GM21526 (cell line): ENCODE measurements at regions not wholly inside any gene's neighbourhood (a gene's known extent, or its start where the extent isn't known, plus 50 kb on each side); places are given as distances from the start of the nearest gene placed in this dataset.

Experiments used
- ATAC-seq: cut with Tn5 transposase; IDR thresholded peaks from one replicate; pipeline ENCODE4 v1.9.1; 2021; ENCODE audit warnings: moderate library complexity; ENCODE audit not compliant: unreplicated experiment, low FRiP score

GRCh38 chr12:43057566-43057965 is 468.0 kb upstream of the PRICKLE1 start:
- ATAC-seq, result no peak

GRCh38 chr12:43054085-43054484 is 464.5 kb upstream of the PRICKLE1 start:
- no peak for ATAC-seq

- no peak for ATAC-seq
Observed at GRCh38 chr12:43052441-43052840, 462.9 kb upstream of the PRICKLE1 start.

GRCh38 chr12:43044241-43044640 is 454.7 kb upstream of the PRICKLE1 start:
- no peak for ATAC-seq

GRCh38 chr12:43038991-43039390 is 449.4 kb upstream of the PRICKLE1 start:
- no peak for ATAC-seq

- no peak for ATAC-seq
Observed at GRCh38 chr12:43029971-43030370, 440.4 kb upstream of the PRICKLE1 start.

DNA sequence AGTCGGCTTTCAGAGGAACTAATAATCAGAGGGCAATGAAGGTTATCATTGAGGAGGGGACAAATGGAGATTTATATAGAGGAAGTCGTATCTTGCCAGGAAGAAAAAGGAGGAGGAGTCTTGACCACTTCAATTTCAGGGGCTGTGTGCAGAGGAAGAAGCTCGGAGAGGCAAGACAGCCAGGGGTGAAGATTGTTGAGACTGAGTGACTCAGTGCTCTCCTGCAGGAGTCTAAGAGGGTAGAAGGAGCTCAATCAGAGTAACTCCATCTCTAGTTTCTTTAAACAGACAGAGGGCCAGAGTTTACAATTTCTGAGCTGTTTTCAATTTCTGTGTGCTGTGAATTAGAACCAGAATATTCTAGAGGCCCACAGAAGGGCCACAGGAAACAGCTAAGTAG is 439.3 kb upstream of the PRICKLE1 start:
- ATAC-seq, result no peak

GRCh38 chr12:43022838-43023237 is 433.3 kb upstream of the PRICKLE1 start:
- ATAC-seq, result no peak

DNA sequence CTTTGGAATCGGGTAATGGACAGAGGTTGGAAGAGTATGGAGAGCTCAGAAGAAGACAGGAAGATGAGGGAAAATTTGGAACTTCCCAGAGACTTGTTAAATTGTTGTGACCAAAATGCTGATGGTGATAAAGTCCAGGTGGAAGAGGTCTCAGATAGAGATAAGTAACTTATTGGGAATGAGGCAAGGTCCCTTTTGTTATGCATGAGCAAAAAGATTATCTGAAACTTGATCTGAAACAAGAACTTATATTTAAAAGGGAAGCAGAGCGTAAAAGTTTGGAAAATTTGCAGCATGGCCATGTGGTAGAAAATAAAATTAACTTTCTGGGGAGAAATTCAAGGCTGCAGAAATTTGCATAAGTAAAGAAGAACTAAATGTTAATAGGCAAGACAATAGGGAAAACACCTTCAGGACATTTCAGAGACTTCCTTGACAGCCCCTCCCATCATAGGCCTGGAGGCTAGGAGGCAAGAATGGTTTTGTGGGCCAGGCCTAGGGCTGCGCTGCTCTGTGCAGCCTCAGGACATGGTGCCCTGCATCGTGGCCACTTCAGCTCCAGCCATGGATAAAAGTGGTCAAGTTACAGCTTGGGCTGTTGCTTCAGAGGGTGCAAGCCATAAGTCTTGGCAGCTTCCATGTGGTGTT is 425.7 kb upstream of the PRICKLE1 start:
- no peak for ATAC-seq

DNA sequence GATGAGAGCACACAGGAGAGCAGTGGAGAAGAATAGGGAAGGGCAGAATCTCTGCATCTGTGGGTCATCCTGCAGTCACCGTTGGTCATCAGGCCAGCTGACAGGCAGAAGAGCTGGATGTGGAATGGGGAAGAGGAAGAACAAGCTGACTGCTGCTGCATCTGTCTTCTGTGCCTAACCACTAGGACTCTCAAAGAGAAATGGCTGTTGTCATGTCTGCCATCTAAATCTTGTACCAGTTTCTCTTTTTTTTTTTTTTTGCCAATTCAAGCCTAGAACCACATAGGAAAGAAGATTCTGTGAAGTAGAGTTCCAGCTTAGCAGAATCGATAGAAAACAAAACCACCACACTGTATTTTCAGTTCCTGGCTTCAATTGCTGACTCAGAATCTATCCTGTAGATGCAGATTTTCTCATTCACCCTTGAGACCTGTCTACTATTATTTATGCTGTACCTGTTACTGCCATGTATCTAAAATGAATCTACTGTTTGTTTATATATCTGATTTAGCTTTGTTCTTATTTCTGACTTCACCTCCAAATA is 421.9 kb upstream of the PRICKLE1 start:
- peak; percentile 91 for ATAC-seq

DNA sequence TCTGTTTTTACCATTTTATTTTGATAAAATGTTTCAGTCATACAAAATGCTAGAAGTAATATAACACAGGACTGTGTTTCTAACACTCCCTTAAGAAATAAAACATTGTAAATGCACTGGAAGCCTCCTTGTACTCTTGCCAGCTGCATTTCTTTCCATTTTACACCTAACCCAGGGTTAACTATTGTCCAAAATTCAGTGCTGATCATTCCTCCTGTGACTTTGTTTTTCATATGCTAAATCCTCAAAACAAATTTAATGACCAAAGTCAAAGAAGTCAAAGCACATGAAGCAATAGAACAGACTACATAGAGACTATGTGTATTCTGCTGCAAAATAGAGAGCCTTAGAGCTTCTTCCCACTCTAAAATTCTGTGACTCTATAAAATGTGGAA is 420.3 kb upstream of the PRICKLE1 start:
- no peak for ATAC-seq

DNA sequence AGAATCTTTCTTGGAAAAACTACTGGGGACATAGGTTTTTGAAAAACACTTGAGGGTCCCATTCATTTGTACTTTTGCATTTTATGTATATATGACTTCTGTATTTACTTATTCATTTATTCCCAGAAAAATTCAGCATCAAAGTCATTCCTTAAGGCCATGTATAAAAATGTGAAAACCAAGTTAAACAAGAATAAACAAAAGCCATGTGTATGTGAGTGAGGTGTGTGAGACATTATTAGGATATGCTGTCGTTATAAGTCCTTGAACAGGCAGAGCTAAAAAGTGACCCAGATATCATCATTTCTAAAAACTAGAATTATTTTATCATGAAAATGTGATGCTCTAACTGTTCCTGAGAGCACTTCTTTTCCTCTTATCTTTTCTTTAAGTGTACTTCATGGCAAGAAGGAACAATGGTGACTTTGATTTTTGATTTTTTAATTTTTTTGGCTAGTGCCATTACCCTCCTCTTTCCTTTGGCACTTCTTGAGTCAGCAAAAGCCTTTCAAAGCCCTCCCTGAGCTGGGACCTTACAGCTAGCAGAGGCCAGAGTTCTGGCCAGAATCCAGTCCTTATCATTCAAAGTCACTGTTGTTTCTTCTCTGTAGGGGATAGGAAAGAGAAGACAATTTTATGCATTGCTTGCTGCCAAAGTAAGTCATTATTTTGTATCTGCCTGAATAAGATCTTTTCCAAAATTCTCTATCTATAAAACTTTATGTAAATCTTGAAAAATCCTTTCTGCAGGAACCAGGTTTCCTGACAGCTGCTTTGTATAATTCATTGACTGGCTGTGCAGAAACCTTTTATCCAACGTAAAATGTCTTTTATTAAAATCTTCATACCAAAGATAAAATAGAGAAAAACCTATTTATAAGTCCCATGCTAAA is 419.7 kb upstream of the PRICKLE1 start:
- no peak for ATAC-seq

DNA sequence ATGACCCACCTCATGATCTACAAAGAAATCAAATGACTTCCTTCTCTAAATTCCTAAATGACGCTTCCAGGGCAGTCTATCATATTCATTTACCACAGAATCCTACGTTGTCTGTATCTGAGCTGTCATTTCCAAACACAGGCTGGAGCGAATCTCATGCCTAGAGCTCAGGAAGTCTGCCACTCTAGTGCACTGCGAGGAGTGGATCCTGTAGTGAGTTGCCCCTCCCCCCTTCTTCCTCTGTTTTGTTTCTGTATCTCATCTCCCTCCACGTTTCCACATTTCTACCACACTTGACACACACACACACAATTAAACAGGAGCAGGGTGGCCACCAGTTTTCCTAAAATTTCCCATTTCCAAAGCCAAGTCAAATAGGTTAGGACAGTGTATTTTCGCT is 415.4 kb upstream of the PRICKLE1 start:
- no peak for ATAC-seq

GRCh38 chr12:43004141-43004540 is 414.6 kb upstream of the PRICKLE1 start:
- ATAC-seq, result no peak

GRCh38 chr12:42996869-42997431 is 407.4 kb upstream of the PRICKLE1 start:
- no peak for ATAC-seq

DNA sequence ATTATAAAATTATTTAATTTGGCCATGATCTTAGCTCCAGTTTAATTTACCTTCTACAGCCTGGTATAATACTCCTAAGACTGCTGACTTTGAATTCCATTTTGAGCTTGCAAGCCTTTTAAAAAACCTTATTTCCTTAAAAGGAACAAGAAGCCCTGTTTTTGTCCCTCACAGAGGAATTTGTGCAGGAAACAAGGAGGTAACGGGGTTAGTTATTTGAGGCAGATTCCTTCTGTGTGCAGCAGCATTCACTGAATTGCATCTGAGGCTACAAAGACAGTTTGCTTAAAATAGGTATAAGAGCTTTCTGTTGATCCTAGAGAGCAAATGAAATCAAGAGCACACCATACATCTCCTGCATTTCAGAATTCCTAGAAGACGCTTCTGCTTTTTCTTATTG is 403.3 kb upstream of the PRICKLE1 start:
- no peak for ATAC-seq

DNA sequence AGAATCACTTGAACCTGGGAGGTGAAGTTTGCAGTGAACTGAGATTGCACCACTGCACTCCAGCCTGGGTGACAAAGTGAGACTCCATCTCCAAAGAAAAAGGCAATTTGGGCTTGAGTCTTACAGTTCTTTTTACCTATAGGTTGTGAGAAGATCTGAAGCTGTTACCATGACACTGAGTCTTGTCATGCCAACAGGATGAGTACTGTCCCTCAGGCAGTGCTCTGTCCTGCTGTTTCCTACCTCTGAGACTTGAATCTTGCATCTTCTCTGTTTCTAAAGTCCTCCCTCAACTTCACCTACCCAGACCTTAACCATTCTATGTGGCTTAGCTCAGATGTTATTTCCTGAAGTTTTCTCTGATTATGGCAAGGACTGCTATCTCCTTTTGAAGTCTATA is 400.8 kb upstream of the PRICKLE1 start:
- ATAC-seq, result no peak

- ATAC-seq, result no peak
Observed at GRCh38 chr12:42987216-42987650, 397.7 kb upstream of the PRICKLE1 start.

GRCh38 chr12:42985506-42985905 is 396.0 kb upstream of the PRICKLE1 start:
- ATAC-seq, result no peak

- ATAC-seq, result no peak
Observed at GRCh38 chr12:42982828-42983227, 393.3 kb upstream of the PRICKLE1 start.

GRCh38 chr12:42981379-42981778 is 391.8 kb upstream of the PRICKLE1 start:
- no peak for ATAC-seq
